ENCODE measurements at regions not wholly inside any gene's neighbourhood (a gene's known extent, or its start where the extent isn't known, plus 50 kb on each side); places are given as distances from the start of the nearest gene placed in this dataset.
"Not testable (repeated sequence)": the region's sequence is repeated elsewhere in the genome, so short reads cannot be mapped to it uniquely, and the experiment has no call there.

DNA sequence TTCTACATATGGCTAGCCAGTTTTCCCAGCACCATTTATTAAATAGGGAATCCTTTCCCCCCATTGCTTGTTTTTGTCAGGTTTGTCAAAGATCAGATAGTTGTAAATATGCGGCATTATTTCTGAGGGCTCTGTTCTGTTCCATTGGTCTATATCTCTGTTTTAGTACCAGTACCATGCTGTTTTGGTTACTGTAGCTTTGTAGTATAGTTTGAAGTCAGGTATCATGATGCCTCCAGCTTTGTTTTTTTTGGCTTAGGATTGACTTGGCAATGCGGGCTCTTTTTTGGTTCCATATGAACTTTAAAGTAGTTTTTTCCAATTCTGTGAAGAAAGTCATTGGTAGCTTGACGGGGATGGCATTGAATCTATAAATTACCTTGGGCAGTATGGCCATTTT is 60.0 kb upstream of the GPC3 start:
- DNase-seq: not testable (repeated sequence)

DNA sequence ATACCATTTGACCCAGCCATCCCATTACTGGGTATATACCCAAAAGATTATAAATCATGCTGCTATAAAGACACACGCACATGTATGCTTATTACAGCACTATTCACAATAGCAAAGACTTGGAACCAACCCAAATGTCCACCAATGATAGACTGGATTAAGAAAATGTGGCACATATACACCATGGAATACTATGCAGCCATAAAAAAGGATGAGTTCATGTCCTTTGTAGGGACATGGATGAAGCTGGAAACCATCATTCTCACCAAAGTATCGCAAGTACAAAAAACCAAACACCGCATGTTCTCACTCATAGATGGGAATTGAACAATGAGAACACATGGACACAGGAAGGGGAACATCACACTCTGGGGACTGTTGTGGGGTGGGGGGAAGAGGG is 81.7 kb upstream of the GPC3 start:
- DNase-seq: not testable (repeated sequence)

DNA sequence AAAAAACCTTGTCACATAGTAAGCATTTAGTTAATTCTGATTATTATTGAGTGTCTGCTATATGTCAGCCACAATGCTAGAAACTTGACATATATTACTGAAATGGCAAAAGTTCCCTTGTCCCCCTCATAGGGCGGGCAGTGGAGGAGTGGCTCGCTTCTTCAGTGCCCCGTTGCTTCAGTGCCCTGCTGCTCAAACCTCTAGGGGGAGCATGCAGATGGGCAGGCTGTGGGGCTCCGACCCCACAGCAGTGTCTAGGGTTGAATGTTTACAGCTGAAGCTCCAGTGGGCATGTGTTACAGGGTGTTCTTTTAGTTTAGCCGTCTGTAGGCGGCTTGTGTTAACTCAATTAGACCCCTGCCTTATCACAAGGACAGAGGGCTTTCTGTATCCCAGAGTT is 86.5 kb upstream of the GPC3 start:
- DNase-seq: not testable (repeated sequence)

DNA sequence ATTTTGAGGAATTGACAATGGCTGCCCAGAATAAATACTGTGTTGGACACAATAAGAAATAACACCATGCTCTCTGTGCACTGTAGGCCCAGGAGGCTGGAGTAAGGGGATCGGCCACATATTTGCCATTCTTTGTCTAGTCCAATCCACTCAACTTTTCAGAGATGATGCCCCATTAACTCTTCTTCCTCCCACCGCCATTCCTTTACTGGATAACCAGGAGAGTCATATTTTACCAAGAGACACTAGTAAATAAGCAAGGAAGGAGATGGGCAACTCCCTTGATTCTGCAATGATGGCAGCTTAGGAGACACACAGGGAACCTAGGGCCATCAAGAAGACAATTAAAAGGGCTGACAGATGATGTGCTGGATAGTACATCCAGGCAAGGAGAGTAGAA is 87.9 kb upstream of the GPC3 start:
- DNase-seq: no peak

DNA sequence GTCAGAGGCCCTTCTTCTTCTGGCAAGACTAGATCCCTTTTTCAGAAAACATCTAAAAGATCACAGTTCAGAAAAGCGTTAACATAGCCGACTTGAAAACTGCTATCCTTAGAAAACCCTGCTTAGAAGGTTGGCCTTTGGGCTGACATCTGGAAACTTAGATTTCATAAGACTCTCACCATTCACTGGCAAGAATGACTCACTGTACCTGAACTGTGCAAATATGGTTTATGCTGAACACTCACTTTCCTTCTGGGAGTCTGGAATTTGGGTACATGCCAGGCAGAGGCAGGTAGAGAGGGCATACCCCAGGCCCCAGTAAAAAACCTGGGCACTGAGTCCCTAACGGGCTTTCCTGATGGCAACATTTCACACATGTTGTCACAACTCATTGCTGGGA is 88.8 kb upstream of the GPC3 start:
- no peak for DNase-seq

DNA sequence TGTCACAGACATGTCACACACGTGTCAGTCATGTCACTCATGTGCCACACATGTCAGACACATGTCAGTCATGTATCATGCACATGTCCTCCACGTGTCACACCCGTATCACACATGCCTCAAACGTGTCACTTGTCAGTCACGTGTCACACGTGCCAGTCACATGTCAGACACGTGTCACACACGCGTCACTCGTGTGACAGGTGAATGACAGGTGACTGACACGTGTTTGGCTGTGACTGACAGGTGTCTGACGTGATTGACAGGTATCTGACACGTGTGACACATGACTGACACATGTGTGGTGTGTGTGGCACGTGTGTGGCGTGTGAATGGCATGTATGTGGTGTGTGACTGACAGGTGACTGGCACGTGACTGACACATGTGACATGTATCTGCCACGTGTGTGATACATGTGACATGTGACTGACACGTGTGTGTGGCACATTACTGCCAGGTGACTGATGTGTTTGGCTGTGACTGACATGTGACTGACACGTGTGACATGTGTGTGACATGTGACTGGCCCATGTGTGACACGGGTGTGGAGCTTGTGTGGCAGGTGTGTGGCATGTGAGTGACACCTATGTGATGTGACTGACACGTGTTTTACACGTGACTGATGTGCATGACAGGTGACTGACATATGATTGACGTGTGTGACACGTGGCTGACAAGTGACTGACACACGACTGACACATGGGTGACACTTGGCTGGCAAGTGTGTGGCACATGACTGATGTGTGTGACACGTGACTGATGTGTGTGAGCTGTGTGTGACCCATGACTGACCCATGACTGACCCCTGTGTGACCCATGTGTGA is 90.7 kb upstream of the GPC3 start:
- DNase-seq: no peak

DNA sequence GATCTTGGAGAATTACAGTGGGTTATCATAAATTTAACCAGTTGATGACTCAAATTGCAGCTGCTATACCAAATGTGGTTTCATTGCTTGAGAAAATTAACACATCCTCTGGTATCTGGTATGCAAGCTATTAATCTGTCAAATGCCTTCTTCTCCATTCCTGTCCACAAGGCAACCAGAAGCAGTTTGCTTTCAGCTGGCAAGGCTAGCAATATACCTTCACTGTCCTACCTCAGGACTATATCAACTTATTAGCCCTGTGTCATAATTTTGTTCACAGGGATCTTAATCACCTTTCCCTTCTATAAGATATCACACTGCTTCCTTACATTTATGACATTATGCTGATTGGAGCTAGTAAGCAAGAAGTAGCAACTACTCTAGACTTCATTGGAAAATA is 110.0 kb upstream of the GPC3 start:
- no peak for DNase-seq

DNA sequence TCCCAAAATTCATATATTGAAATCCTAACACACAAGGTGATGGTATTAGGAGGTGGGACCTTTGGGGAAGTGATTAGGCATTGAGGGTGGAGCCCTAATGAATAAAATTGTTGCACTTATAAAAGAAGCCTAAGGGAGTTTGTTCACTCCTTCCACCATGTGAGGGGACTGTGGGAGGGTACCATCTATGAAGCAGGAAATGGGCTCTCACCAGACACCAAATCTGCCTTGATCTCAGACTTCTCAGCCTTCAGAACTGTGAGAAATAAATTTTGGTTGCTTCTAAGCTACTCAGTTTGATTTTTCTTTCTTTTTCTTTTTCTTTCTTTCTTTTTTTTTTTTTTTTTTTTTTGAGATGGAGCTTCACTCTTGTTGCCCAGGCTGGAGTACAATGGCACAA is 116.2 kb upstream of the GPC3 start:
- no peak for DNase-seq

DNA sequence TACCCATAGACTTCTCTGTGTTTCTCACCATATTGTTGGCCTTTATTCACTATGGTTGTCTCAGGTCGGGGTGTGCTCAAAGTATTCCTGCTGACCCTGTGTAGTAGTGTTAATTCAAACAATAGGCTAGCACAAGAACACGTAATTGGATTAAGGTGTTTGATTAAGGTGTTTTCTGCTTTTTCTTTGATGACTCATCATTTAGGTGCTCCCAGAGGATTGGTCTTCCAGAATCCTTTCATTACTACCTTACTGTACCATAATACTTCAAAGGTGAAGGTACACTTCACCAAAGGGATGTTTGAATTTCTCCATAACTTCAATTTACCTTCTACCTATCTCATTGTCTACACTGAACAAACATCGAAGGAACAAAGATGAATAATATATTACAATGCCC is 121.7 kb upstream of the CCDC160 start:
- DNase-seq: no peak

DNA sequence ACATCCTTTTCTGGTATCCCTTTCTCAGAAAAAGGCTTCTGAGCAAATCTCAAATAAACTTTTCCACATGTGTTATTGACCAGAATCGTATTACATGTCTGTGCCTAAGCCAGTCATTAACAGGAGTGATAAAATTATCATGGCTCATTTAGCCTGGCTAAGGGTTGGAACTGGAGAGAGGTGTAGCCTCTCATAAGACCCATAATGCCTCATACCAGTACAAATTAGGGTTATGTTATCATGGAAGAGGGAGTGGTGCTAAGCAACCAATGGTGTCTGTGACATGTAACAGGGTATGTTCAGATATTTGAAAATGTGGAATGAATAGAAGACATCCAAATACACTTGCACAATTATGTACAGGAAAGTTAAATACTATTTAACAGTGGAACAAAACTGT is 99.6 kb upstream of the CCDC160 start:
- no peak for DNase-seq

DNA sequence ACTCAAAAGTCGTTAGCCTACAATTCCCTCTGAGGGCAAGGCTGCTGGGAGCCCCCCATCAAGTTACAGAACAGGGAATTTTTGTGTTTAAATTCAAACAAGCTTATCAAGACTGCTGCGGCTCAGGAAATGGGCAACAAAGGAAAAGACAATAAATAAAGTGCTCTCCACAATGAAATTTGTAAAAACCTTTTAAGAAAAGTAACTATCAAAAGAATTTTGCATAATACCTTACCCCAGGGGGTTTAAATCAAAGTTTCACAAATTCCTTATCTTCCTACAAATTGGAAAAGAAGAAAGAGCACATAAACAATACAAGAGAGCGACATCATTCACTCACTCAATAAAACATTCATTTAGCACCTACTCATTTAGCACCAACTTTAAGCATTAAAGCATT is 97.9 kb upstream of the CCDC160 start:
- no peak for DNase-seq

DNA sequence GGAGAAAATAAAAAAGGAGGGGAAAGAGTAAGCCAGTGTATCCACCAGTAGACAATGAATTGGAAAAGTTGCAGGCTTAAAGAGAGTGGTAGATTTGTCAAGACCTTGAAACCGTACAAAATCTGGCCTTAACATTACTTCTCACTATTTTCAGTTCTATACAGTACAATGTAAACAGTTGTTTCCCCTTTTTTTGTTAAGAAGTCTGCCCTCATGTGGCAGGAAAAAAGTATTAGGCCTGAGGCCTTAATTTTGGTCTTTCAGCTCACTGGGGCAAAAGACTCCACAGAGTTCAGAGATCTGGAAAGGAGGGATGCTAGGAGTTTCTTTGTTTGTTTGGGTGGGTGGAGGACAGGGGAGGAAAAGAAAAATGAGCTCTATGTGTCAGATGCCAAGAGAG is 92.8 kb upstream of the CCDC160 start:
- DNase-seq: no peak

DNA sequence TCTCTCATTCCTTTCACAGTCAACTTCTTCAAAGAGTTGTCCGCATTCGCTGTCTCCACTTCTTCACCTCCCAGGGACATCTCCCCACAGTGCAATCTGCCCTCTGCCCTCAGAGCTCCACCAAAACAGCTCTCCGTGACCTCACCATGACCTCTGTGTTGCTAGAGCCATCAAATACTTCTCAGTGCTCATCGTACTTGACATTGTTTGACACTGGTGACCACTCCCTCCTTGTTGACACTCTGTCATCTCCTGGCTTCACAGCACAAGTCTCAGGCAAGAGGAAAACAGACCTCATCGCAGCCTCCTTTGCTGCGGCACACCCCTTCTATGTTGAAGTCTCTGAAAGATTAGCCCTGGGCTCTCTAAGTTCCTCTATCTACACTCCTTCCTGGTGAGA is 90.5 kb upstream of the CCDC160 start:
- no peak for DNase-seq

DNA sequence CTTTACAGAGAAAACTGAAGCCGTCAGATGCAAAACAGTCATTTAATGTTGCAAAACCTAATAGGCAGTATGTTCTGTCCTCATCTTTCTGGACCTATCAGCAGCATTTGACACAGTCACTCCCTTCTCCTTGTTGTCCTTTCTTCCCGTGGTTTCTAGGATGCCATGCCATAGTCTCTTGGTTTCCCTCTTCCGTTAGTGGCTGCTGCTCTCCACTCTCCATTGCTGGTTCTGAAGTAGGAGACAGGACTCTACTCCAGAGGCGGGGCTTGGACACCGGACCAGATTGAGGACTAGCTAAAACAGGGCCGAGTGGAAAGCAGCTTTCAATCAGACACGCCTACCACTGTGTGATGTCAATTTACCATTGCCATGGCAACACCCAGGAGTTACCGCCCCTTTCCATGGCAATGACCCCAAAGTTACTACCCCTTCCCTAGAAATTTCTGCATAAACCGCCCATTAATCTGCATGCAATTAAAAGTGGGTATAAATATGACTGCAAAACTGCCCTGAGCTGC is 88.8 kb upstream of the CCDC160 start:
- DNase-seq: no peak

DNA sequence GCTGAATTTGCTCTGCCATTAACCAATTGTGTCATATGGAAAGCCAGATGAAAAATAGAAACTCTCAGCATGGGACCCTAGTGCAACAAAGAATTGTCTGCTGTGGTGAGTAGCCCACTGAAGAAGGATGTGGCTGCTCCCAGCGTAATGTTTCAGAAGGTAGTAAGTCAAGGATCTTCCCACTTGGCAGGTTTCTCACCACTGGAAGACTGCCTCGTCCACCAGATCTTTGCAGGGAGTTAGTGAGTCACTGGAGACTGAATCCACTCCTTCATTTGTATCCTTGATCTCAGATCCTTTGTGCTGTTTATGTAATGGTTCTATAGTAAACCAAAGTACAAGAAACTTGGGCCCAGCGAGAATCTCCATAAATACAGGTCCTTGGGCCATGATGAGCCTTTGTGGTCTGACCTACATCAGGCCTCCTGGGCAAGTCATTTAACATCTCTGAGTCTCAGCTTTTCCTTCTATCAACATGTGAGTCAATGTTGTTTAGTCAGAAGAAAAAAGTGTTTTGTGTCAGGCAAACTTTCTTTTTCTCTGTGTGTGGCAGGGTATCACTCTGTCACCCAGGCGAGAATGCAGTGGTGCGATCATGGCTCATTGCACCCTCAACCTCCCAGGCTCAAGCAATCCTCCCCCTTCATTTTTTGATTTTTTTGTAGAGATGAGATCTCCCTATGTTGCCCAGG is 78.0 kb upstream of the CCDC160 start:
- no peak for DNase-seq

DNA sequence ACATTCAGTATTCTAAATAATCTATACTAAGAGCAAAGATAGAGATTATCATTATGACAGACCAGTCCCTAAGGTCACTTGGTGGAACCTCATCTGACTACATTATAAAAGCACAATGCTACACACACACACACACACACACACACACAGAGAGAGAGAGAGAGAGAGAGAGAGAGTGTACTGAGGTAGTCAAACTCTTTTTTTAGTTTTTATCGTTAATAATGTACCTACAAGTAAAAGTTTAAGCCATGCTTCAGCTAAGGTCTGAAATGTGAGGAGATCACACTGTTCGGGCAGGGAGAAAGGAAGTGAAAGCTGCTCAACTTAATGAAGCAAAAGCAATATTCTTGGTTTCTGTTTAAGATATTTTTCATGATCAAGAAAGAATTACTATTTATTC is 75.8 kb upstream of the CCDC160 start:
- no peak for DNase-seq

DNA sequence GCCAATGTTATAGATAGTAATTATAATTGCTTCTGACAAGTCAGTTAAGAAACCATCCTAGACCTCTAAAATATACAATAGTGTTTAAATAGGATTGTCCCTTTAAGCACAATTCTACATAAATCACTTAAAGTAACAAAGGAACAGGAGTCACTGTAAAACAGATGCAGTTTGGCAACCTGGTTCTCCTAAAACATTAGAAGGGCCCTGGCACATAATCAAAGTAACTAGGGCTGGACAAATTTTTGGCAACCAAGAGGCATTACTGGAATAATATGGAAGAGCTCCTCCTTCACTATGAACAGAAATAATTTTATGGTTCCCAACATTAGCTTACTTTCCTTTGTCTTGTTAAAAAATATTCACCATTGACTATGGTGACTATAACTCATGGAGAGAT is 75.0 kb upstream of the CCDC160 start:
- no peak for DNase-seq

DNA sequence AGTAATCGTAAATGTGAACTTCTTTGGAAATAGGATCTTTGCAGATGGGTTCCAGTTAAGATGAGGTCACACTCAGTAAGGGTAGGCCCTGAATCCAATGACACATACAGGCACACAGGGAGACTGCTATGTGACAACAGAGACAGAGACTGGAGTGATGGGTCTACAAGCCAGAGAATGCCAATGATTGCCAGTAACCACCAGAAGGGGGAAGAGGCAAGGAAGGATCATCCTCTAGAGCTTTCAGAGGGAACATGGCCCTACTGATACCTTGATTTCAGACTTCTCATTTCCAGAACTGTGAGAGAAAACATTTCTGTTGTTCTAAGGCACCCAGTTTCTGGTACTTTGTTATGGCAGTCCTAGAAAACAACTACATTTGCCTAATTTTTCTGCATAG is 73.1 kb upstream of the CCDC160 start:
- no peak for DNase-seq

DNA sequence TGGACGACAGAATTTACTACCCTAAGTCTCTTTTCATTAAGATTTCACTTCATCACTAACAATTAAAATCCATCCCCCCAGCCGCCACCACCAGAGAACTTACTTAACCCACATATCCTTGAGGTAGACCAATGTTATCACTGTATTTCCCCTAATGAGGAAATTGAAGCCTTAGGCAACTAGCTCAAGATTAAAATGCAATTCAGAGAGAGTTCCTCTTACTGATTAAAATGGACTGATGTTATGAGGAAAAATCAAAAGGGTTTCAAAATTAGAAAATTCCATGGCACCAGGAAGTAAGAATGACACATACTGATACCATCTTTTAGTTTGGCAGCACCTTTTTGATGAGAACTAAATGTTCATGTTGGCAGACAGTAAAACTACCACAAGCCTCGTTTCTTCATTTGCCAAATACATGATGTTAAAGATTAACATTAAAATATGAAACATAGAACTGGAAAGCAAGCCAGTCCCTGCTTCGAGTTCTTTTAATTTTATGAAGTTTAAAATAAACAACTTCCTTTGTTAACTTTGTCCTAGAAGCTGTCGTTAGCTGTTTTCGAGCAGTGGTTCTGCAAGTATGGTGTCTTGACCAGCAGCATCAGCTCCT is 69.3 kb upstream of the CCDC160 start:
- DNase-seq: no peak

DNA sequence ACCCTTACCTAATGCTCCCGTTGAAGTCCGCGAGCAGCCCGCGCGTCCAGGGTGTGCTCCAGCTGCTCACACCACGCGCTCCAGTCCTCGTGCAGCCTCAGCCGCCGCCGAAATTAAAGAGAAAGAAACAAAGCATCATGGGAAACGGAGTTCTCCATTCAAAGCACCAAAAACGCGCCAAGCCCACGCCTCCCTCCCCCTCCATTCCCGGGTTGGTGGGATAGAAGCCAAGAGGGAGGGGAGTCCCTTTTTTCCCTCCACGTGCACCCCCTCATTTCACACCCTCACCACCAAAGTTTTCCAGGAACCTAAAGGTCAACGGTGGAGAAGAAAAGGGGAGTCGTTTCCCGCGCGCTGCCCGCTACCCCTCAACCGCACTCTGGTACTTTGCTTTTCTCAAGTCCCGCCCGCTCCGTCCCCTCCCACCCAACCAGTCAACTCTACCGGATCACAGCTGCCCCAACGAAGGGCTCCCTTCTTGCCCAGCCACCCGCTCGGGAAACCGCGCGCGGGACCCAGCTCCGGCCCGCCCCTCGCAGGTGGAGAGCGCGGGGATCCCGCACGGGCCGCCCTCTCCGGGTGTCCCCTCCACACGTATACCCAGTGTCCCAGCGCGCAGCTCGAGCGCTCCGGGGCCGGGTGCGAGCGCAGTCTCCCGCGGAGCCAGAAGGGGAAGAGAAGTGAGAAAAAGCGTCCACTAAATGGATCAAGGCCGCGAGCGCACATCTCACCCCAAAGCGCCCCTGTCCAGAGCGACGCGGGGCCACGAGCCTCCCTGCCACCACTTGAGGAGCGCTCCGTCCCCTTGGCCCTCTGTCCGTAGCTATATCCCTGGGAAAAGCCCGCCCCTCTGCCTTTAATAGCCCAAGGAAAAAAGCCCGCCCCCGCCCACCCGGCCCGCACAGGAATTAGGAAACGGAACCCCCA is 65.1 kb upstream of the CCDC160 start:
- peak; percentile 5 for DNase-seq

DNA sequence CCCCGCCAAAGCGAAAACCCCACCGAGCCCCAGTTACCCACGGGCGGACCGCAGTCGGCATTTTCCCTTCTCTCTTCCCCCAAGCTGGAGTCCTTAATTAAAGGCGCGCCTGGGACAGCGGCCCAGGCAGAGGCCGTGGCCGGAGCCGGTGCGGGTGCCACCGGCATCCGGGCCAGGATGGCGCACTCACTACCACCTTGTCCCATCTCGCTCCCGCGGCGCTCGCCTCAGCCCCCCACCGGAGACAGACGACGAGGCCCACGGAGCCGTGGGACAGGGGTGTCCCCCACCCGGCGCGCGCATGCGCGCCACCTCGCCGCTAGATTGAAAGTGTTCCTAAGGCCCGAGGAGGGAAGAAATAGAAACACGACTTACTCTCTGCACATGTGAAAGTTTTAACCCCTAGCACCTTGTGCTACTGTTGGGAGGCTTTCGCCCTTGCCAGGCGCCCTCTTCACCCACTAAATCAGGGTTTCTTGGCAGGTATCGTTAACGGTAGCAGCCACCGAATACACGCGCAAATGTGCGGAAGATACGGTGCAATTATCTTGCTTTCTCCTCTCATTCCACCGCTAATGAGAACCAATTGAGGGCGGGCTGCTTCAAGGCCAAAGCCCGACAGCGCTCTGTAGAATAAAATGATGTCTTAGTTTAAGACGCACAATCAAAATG is 64.3 kb upstream of the CCDC160 start:
- no peak for DNase-seq

All from fibroblast of skin of abdomen (primary cell).